LNCaP clone FGC (cell line): ENCODE measurements at regions not wholly inside any gene's neighbourhood (a gene's known extent, or its start where the extent isn't known, plus 50 kb on each side); places are given as distances from the start of the nearest gene placed in this dataset.
"Not testable (repeated sequence)": the region's sequence is repeated elsewhere in the genome, so short reads cannot be mapped to it uniquely, and the experiment has no call there.

Source experiments
- DNase-seq: peaks from one replicate; pipeline ENCODE4 v3.0.0-alpha.2; 2011; ENCODE audit warnings: low read depth
- H3K4me3 ChIP-seq: 2 replicates; pipeline ENCODE4 v1.5.1; 2011; ENCODE audit warnings: mild to moderate bottlenecking, low read depth, low read length, control low read depth
- CTCF ChIP-seq: IDR thresholded peaks from 2 replicates; pipeline ENCODE4 v1.5.1; 2012; ENCODE audit warnings: mild to moderate bottlenecking; ENCODE audit not compliant: control insufficient read depth, insufficient read depth; ENCODE audit errors: extremely low read depth

GRCh38 chr4:167883266-167883665, 209.1 kb upstream of the ANXA10 start:
- DNase-seq = no peak
- no peak overlapping the region for H3K4me3 ChIP-seq
- no peak for TF ChIP-seq CTCF

GRCh38 chr4:167885071-167885470, 207.3 kb upstream of the ANXA10 start:
- no peak for DNase-seq
- no peak overlapping the region for H3K4me3 ChIP-seq
- no peak for TF ChIP-seq CTCF

DNA sequence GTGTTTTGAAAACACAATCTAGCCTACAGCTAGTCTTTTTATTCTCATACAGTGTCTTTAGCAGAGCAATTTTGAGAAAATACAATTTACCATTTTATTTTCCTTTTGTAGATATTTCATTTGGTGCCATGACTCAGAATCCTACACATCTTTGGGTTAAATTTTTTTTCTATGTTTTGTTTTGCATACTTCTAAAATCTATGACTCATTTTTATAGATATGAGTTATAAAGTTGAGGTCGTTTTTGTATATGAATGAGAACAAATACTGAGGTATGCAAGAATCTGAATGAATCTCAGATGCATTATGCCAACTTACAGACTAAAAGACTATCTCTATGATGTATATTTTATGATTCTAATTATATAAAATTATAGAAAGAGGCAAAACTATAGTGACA, 206.5 kb upstream of the ANXA10 start:
- DNase-seq = no peak
- no peak overlapping the region for H3K4me3 ChIP-seq
- TF ChIP-seq CTCF = no peak

- H3K4me3 ChIP-seq = no peak overlapping the region
- TF ChIP-seq CTCF = no peak
- no peak for DNase-seq
These were observed 204.6 kb upstream of the ANXA10 start for GRCh38 chr4:167887726-167888125.

DNA sequence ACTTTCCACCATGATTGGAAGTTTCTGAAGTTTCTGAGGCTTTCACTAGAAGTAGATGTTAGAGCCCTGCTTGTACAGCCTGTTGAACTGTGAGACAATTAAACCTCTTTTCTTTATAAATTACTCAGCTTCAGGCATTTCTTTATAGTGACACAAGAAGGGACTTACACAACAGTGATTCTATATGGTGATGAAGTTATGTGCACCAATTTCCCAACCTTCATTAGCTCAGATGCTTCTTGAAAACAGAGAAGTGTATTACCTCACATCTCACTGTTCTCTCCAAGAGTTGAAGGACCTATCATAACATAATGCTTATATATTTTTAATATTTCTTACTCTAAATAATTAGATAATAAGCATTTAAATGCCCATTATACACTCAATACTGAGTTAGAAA, 202.1 kb upstream of the ANXA10 start:
- DNase-seq = no peak
- TF ChIP-seq CTCF = no peak
- no peak overlapping the region for H3K4me3 ChIP-seq

DNA sequence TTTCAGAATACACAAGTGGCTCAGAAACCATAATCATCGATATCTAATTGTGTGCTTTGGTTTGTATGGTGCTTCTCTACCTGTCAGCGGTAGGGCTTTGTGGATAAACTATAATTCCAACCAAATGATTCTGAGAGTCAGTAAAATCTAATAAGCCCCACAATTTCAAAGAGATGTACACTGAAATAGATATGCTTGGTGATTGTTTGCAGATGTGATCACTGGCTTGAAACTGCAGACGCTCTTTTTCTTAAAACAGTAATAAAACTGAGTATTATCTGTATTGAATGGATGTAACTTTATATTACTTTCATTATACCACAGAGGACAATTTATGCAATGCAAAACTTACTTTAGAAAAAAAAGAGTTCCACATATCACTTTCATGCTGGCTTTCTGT, 198.8 kb upstream of the ANXA10 start:
- H3K4me3 ChIP-seq = no peak overlapping the region
- no peak for TF ChIP-seq CTCF
- DNase-seq = no peak

GRCh38 chr4:167896260-167896659, 196.1 kb upstream of the ANXA10 start:
- H3K4me3 ChIP-seq = not testable (repeated sequence)

GRCh38 chr4:167897116-167897515, 195.2 kb upstream of the ANXA10 start:
- no peak overlapping the region for H3K4me3 ChIP-seq
- no peak for DNase-seq
- no peak for TF ChIP-seq CTCF

More at GRCh38 chr4:167896260-167896659, 196.1 kb upstream of the ANXA10 start:
- not testable (repeated sequence) for DNase-seq
